Activated CD4-positive, CD25-positive, alpha-beta regulatory T cell treated with anti-CD3 and anti-CD28 coated beads, Interleukin-2, amount 50 U/mL, for 72 hours (primary cell): ENCODE measurements at regions not wholly inside any gene's neighbourhood (a gene's known extent, or its start where the extent isn't known, plus 50 kb on each side); places are given as distances from the start of the nearest gene placed in this dataset.

Source experiments
- DNase-seq: peaks from one replicate; pipeline ENCODE4 v3.0.0; 2021

DNA sequence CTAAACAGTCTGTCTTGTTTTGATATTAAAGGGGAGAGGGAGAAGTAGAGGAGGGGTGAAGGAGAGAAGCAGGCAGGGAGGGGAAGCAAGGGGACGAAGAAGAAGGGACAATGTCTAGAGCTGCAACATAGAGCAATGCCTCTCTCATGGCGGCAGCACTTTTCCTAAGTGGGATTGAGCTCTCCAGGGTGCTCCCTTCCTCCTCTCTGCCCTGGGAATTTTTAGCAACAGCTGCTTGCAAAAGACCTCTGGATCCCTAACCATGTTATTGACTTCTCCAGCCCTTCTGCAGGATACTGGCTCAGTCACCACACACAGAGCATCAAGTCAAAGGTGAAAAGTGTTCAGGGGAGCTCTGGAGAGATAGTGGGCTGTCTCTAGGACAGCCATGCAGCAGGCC lies 734.9 kb downstream of the EPHA4 start:
- no peak for DNase-seq

DNA sequence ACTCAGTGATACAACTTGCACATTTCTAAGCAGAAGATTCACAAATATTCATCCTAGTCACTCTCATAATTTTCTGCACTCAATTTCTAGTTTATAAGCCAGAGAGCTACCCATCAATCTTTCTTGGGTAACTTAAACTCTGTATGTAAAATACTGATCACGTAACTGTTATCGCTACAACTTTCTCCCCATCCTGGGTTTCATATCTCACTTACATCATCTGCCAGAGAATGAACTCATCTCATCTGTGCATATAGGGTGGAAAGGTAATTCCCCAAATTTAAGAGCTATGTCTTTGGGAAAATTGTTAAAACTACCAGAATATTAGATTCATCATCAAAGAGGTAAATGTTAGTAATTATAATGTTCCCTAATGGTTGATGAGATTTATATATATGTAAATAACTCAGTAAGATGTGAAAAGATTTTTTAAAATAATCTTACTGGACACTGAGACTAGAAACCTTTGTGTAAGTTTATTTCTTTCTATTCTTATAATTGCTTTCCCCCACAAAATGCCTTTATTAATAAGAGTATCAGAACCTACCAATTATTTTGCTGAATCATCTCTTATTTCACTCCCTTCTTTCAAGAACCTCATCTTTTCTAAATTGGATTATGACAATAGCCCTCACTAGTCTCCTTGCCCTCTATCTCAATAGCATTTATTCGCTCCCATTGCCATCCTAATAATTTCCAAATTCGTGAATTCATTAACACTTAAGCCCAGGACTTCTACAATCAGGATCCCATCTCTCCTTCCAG lies 729.0 kb downstream of the EPHA4 start:
- DNase-seq: no peak

DNA sequence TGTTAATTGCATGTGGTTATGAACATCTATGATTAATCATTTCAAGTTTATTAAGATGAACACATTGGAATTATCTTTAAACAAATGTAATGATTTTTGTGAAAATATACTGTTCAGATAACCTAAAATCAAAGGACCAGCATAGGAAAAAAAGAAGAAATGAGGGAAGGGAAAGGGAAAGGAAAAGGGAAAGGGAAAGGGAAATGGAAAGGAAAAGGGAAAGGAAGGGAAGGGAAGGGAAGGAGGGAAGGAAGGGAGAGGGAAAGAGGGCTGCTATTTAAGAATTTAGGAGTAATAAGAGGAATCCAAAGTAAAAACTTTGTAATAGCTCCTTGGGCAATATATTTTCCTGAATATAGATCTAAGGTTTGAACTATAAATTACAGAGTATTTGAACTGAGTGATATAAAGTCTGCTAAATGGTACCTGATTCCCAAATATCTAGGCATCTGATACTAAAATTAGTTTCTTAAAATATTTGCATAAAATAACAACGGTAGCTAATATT lies 726.3 kb downstream of the EPHA4 start:
- no peak for DNase-seq

GRCh38 chr2:220847006-220847405 lies 725.1 kb downstream of the EPHA4 start:
- DNase-seq: no peak

DNA sequence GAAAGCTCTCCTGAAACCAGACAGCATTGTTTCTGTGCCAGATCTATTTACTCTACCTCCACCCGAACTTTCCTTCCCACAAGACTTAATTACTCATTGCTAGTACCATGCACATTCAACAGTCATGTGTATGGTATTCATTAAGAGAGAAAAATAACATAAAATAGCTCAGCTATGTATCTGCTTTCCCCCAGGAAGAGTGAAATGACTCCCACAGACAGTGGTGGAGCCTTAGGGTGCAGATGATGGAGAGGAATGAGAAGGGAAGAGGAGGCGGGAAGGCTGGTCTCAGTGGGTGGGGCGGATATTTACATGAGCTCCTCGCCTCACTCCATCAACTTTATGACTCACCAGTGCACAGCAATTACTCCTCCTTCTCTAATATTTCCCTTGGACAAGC lies 724.5 kb downstream of the EPHA4 start:
- DNase-seq: no peak

DNA sequence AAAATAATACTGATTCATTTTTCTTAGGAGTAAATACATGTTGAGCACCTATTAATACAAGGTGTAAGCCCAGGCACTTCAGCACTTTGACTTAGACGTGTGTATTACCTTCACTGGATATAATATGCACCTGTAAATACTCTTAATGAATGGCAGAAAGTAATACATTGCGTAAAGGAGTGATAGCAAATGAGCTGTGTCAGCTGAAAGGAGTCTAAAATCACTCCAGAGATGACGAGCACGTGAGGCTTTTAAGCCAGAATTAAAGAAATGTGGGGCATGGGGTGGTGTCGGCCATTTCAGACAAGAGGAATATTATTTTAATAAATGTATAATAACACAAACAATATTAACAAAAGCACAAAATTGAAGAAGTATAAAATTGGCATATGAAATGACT lies 722.7 kb downstream of the EPHA4 start:
- DNase-seq: no peak

DNA sequence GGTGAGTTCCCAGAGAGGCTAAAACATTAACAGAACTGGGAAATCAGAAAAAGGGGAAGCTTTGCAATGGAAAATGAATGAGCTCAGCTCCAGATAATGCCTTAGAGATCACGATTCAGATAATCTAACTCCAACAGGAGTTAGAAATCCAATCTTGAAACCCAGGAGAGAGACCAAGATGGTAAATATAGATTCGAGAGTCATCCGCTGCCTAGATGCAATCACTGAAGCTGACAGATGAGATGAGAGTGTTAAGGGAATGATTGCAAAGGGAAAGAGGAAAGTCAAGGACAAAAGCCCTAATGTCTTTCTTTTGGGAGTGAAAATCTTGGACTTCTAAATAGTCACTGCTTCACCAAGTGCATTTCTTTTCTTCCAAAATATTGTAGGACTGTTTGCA lies 722.0 kb downstream of the EPHA4 start:
- DNase-seq: no peak

DNA sequence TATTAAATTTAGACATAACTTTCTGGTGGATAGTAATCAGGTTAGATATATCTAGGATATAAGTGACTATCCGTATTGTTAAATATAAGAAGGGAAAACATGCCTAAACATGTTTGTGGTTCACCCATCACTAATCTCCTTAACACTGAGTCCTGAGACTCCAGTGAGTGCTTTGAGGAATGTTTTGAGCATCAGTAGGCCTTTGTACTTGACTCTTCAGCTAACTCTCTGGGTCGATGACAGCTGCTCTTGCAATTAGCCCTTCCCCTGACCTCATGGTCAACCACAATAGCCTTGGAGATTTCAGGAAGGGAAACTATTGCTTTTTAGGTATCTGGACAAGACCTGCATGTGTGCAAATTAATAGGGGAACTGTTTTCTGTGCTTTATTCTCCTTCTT lies 716.8 kb downstream of the EPHA4 start:
- DNase-seq: no peak

GRCh38 chr2:220856486-220856885 lies 715.6 kb downstream of the EPHA4 start:
- no peak for DNase-seq

- DNase-seq: no peak
Observed at GRCh38 chr2:220857368-220857767, 714.7 kb downstream of the EPHA4 start.

DNA sequence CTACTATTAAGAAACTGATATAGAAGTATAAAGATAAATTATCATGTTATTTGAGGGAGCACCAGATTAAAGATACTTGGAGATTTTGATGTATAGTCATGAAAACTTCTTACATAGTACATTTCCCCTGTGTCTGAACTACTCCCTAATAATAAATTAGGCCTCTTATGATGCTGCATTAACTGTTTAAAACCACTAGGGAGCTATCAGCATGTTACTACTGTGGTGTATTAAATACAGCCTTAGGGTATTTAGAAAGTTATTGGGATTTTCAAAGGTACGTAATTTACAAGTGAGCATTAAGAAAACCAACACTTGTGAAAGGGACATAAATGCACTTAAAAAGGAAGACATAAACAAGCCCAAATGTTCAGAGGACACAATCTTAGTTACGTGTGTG lies 714.0 kb downstream of the EPHA4 start:
- no peak for DNase-seq

GRCh38 chr2:220871909-220872308 lies 700.2 kb downstream of the EPHA4 start:
- no peak for DNase-seq

DNA sequence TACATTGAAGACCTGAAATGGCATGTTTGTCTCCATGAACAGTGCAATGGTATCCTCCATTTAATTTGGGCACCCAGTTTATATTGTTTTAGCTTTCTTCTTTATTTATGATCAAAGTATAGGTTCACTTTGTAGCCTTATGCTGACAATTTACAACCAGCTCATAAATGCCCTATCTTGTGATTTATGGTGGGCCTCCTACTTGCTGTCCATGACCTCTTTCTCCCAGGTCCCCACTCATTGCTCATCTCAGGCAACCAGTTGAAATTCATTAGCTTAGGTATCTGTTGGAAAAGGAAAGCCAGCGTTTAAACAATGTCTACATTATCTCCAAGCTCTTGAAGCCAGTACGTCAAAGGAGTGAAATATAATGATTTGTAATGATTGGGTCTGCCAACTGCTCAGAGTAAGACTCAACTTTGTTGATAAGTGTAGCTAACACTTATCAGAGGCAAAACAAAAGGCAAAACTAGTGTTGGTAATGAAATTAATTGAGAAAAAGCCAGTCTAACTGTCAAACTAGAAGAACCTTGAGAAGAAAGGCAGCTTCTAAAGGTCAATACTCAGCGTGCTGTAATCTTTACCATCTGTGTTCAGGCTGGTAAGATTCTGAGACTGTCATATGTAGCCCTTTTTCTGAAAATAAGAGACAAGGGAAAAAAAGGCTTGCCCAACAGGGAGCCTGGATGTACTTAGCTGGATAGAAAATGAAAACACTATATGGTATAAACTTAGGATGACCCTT lies 695.9 kb downstream of the EPHA4 start:
- DNase-seq: no peak

DNA sequence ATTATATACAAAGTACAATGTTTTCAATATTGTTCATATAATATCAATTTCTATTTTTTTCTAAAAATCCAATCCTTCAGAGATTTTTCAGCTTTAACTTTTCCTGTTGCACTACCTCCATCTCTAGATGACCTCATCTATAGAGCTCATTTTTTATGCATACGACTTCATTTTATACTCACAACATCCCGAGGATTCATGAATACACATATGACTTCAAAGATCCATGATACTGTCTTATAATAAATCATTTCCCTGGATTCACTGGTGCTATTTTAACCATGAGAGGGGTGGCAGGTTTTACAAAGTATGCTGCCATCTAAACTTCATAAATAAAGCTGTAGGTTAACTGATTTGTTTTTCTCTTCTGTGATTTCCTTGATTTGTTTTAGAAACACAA lies 694.6 kb downstream of the EPHA4 start:
- DNase-seq: no peak

GRCh38 chr2:220877897-220878296 lies 694.2 kb downstream of the EPHA4 start:
- no peak for DNase-seq

- no peak for DNase-seq
Observed at GRCh38 chr2:220880623-220881596, 691.2 kb downstream of the EPHA4 start.

- DNase-seq: no peak
Observed at GRCh38 chr2:220882507-220882906, 689.6 kb downstream of the EPHA4 start.

GRCh38 chr2:220885593-220885992 lies 686.5 kb downstream of the EPHA4 start:
- DNase-seq: no peak

- DNase-seq: no peak
Observed at GRCh38 chr2:220887271-220887870, 684.7 kb downstream of the EPHA4 start.

DNA sequence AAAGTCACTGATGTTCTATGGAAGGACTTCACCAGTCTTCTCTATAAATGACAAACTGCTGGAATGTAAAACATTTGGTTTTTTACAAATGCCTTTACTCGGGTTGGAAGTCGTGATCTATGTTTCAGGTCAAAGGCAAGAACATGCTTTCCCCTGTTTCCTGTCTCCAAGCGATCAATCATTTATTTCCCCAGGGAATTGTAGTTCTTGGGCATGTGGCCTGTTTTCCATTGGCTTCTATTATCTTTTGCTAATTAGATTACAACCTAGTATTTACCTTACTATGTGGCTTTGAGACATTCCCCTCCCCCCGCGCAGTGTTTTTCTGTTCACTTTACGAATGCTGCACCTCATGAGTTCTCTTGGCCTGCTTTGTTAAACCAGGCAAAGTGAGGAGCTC lies 684.2 kb downstream of the EPHA4 start:
- DNase-seq: no peak

DNA sequence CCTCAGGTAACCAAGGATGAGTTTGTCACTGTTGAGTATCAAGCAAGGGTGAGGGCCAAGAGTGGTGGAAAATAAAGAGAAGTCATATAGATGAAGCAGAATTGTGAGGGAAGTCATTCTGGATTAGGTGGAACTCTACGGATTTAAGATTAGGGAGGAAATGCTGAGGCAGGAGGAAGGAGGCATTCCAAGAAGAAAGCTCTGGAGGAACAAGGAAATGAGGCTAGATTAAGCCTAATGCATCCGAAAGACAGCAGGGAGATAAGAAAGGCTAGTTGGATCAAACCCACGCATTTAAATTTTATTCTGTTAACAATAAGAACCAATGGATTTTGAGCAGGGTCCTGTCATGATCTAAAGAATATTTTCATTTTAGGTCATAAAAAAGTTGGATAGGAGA lies 681.2 kb downstream of the EPHA4 start:
- no peak for DNase-seq

- DNase-seq: no peak
Observed at GRCh38 chr2:220891405-220891804, 680.7 kb downstream of the EPHA4 start.
